ENCODE measurements at regions not wholly inside any gene's neighbourhood (a gene's known extent, or its start where the extent isn't known, plus 50 kb on each side); places are given as distances from the start of the nearest gene placed in this dataset.

GRCh38 chr21:35932232-35932911 lies 128.0 kb downstream of the SETD4 start:
- DNase-seq, result no peak

DNA sequence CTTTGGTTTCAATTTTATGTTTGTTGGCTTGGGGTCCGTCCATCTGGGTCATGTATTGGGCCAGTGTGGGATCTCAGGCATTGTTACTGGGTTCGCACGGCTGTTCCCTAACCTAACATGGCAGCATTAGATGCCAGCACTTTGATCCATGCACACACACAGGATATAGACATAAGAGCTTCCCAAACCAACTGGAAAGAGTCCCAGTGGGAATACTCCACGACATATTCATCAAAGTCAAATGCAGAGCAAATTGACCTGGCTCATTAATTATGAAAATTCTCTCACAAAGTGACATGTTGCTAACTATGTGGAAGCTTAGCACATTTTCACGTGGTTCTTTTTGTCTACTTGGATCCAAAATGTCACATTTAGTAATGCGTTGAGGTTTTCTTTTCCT lies 130.4 kb downstream of the SETD4 start:
- DNase-seq, result no peak

DNA sequence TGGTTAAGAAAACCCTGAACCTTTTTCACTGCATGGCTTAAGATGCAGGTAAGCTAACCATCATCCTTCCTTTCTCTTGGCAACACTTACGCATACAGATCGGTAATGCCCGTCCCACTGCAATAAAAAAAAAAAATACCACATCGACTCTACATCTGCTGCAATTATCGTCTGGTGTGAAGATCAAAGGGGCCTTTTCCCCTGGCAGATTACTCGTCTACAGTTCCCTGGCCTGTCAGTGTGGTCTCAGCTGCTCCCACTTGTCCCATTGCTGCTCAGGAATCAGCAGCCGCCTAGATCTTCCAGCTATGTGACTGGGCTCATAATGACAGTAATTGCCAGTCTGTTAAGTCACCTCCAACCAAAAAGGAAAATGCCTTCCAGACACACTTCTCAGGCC lies 133.1 kb downstream of the SETD4 start:
- DNase-seq, result no peak

DNA sequence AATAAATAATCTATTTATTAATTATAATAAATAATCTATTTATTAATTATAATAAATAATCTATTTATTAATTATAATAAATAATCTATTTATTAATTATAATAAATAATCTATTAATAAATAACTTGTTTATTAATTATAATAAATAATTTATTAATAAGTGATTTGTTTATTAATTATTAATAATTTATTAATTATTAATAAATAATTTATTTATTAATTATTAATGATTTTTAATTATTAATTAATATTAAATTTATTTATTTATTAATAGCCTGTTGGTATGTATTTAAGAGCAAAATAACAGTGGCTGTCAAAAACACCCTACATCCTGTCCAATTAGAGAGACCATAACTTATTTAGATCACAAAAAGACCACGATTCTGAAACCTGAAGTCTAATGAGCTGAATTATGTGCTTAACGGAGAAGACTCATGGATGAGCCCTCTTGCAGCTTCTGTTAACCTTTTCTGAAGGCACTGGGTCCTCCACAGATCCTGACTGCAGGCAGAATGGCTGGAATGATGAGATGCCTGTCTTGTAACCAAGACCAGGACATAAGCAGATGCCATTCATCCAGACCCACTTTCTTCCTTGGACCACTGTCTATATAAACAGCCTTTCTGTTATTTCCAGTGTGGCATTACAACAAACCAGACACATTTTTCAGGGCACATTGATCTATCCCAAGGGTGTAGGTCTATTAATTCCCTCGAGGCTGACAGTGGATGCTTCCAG lies 134.2 kb downstream of the SETD4 start:
- no peak for DNase-seq

DNA sequence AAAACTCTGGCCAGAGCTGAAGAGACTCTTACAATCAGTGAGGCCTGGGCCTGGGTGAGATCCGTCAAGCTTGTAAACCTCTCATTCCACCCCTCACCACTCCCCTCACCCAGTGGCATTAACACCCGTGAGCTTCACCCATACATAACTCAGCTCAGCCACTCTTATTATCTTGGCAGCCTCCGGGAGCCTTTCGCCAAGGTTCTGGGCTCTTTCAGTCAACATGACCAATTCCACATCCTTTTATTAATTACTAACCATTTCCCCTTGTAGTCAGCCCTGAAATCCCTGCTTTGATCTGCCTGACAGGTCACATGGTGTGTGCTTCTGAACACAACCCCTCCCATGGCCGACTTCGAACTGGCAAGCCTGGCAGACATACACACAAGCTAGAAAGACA lies 134.8 kb downstream of the SETD4 start:
- no peak for DNase-seq

- no peak for DNase-seq
Measured at GRCh38 chr21:35924714-35925301, 135.5 kb downstream of the SETD4 start.

DNA sequence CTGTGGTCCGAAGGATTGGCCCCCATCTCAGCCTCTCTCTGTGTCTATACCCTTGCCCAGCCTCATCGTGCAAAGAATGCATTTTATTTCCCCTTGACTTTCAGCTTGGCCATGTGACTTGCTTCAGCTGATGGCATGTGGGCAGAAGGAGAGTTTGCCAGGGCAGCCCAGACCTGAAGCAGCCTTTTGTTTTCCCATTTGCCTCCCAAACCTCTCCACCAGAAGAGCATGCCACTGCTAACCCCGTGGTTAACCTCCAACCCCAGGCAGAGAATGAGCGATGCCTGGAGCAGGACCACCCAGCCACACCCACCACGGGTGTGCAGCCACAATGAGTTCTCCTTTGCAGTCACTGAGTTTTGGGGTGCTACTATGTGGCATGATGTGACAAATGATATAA lies 136.4 kb downstream of the SETD4 start:
- DNase-seq, result no peak

DNA sequence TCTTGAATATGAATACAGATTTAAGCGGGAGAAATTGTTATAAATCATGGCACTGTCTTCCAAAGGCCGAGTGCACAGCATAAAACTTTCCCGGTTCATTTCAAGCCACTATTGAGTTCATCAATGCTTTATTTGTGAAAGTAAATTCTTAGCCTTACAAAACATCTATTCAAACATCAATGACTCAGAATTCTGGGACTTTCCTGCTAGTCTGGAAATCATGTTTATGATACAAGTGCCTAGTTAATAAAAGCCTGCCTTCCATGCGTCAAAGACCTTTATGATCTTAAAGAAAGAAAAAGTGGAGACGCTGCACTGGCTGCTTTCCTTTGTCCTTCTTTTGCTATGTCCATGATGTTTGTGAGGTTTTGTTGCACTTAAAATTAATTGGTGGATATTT lies 137.7 kb downstream of the SETD4 start:
- DNase-seq, result no peak

GRCh38 chr21:35921471-35921870 lies 138.9 kb downstream of the SETD4 start:
- DNase-seq, result no peak

GRCh38 chr21:35920436-35920835 lies 139.9 kb downstream of the SETD4 start:
- no peak for DNase-seq

GRCh38 chr21:35915030-35915429 lies 145.3 kb downstream of the SETD4 start:
- DNase-seq, result no peak

GRCh38 chr21:35911412-35912191 lies 148.7 kb downstream of the SETD4 start:
- DNase-seq, result no peak

GRCh38 chr21:35909456-35910223 lies 150.7 kb downstream of the SETD4 start:
- no peak for DNase-seq

DNA sequence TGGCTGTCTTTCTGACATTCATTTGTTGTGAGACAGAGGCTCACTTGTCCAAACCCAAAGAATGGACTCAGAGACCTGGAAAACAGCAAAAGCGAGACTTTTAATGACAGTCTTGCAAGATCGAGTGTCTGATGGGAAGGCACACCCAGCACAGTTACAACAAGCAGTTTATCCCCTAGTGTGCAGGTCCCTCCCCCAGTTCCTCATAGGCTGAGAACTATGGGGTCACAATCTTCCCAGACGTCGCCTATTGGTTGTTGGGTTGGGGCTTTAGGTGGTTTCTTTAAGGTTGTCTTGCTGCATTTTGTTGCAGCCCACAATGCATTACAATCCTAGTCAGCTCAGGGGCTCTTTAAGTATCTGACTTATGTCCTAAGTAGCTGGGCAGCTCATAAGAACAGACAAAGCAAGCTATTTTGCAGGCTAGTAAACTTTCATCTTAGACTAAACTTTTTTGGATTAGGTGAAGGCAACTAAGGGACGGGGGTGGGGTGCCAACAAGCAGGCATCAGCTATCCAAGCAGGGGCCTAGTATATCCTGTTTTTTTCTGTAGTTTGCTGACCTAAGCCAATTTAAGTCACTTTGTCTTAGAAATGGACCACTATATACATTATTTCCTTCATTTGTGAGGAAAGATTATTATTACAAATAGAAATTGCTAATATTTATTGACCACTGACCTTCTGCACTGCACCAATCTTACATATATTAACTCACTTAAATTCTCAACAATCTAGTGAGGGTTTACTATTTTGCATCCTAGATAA lies 151.8 kb downstream of the SETD4 start:
- no peak for DNase-seq

DNA sequence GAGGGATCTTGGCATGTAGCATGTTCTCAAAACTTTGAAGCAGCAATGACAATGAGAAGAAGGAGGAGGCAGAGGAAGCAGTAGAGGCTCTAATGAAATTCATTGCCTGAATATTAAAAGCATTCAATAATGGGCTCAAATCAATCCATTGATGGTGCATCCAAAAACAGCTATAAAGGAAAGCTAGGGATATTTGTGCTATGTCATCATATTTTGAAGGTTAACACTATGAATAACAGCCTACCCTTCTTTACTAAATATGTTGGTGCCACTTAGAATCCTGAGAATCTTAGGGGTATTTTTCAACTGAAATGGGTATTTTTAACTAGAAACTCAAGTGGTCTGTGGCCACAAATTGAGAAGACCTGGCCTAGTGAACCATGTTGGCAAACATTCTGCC lies 153.7 kb downstream of the SETD4 start:
- DNase-seq, result no peak

- no peak for DNase-seq
Measured at GRCh38 chr21:35905963-35906345, 154.4 kb downstream of the SETD4 start.

DNA sequence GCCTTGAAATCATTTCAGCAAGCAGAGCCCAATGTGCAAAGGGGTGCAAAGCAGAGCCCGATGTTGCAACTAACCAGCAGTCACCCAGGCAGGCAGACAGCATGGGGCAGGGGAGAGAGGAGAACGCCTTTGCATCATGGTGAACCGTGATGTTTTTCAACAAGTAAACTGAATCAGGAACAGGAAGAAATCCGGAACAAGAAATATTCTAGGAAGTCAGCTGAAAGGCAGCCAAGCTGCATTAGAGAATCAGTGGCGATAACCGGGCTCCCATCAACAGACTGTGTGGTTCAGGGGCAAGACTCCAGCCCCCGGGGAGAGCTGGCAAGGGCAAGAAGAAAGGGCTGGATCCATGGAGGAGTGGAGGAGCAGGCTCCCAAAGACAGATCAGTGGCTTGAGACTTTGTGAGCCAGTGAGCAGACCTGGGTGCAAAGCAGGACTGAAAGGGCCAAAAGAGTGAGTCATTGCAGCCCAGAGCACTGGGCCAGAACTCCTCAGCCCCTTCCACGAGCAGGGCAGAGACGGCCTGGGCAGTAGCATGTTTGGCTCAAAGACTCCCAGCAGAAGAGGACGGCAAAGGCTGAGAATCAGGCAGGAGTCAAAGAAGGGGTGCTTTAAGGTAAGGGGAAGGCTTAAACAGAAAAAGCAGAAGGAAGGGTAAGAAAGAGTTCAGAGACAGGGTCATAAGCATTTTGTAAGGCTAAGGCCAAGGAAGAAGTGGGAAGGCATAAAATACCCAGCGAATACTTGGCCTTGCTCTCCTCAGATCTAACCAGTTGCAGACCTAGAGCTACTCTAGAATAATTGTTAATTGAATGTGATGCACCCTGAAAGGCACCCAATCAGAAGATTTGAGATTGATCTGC lies 155.0 kb downstream of the SETD4 start:
- DNase-seq, result no peak

DNA sequence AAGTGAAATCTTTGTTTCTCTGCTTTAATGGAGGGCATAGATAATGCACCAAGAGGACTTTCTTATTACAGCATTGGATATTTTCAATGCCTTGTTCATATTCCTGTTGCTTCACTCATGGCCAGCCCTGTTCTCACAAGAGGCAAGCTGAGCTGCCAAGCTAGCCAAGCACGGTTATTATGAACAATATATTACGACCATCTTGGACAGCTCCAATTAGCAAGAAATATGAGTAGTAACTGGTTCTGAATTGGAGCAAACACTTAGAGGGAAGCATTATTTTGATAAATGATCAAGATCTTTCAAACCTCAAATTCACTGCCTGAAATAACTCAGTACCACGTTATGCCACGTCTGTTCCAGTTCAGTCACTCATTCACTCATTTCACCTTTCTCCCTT lies 159.8 kb downstream of the SETD4 start:
- no peak for DNase-seq

- DNase-seq, result no peak
Measured at GRCh38 chr21:35896060-35896459, 164.3 kb downstream of the SETD4 start.

- no peak for DNase-seq
Measured at GRCh38 chr21:35895598-35895997, 164.7 kb downstream of the SETD4 start.

GRCh38 chr21:35893156-35893555 lies 167.2 kb downstream of the SETD4 start:
- DNase-seq, result no peak
